ENCODE measurements at regions not wholly inside any gene's neighbourhood (a gene's known extent, or its start where the extent isn't known, plus 50 kb on each side); places are given as distances from the start of the nearest gene placed in this dataset.

GRCh38 chr10:30731963-30732362 is 102.4 kb upstream of the LYZL2 start:
- TF ChIP-seq CTCF (IDR thresholded peaks at IDR 0.05; ENCODE audit: insufficient read depth, low read length) (no peak), SPI1 (IDR thresholded peaks at IDR 0.05; ENCODE audit: borderline replicate concordance, low read depth) (no peak), GABPA (IDR thresholded peaks at IDR 0.05; ENCODE audit: low read depth) (no peak), POLR2AphosphoS5 (IDR thresholded peaks at IDR 0.05; ENCODE audit: low read depth) (no peak), REST (IDR thresholded peaks at IDR 0.05; ENCODE audit: insufficient replicate concordance, low read depth) (no peak)

Measured in HL-60 (cell line).